A673 (cell line): ENCODE measurements at regions not wholly inside any gene's neighbourhood (a gene's known extent, or its start where the extent isn't known, plus 50 kb on each side); places are given as distances from the start of the nearest gene placed in this dataset.

ENCODE experiments used
- CTCF ChIP-seq: fragments of 300-800, 200-600 bp; sonication (generic); conservative IDR thresholded peaks from 2 replicates; pipeline ENCODE4 v1.5.1; 2017; ENCODE audit warnings: low read depth, mild to moderate bottlenecking, antibody characterized with exemption, low read length, moderate library complexity, mixed read lengths
- EZH2 ChIP-seq: fragments of 200-600 bp; sonication (generic); IDR thresholded peaks from 2 replicates; pipeline ENCODE4 v1.6.1; 2017; ENCODE audit warnings: borderline replicate concordance, low read depth, mild to moderate bottlenecking, mixed read lengths, antibody characterized with exemption, low read length; ENCODE audit not compliant: poor library complexity, severe bottlenecking

- no peak for TF ChIP-seq CTCF
- TF ChIP-seq EZH2 = no peak
Observed at GRCh38 chr10:91349381-91349780, 60.8 kb upstream of the HECTD2 start.
